ENCODE measurements at regions not wholly inside any gene's neighbourhood (a gene's known extent, or its start where the extent isn't known, plus 50 kb on each side); places are given as distances from the start of the nearest gene placed in this dataset.
"Not testable (repeated sequence)": the region's sequence is repeated elsewhere in the genome, so short reads cannot be mapped to it uniquely, and the experiment has no call there.

- TF ChIP-seq POLR2A (IDR thresholded peaks at IDR 0.05) (no peak), POLR2AphosphoS5 (IDR thresholded peaks at IDR 0.05) (no peak), EP300 (IDR thresholded peaks at IDR 0.05) (no peak)
- TF ChIP-seq, protein P1, sequence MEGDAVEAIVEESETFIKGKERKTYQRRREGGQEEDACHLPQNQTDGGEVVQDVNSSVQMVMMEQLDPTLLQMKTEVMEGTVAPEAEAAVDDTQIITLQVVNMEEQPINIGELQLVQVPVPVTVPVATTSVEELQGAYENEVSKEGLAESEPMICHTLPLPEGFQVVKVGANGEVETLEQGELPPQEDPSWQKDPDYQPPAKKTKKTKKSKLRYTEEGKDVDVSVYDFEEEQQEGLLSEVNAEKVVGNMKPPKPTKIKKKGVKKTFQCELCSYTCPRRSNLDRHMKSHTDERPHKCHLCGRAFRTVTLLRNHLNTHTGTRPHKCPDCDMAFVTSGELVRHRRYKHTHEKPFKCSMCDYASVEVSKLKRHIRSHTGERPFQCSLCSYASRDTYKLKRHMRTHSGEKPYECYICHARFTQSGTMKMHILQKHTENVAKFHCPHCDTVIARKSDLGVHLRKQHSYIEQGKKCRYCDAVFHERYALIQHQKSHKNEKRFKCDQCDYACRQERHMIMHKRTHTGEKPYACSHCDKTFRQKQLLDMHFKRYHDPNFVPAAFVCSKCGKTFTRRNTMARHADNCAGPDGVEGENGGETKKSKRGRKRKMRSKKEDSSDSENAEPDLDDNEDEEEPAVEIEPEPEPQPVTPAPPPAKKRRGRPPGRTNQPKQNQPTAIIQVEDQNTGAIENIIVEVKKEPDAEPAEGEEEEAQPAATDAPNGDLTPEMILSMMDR (IDR thresholded peaks at IDR 0.05): no peak
- WGBS, 2 donors (ENCODE audit: low coverage in 1 of 2): 63 to 94% methylated on average over 2 to 4 of the region's 4 CpGs
- Histone ChIP-seq H3K36me3 (no peaks in the 10 kb centered on the region), H3K4me1 (no peaks in the 10 kb centered on the region), H3K27me3 (no peaks in the 10 kb centered on the region), H3K27ac (no peak overlapping the region), H3K9me3 (peaks cover 0 to 4% (median 0%) of the 10 kb centered on the region in 3 donors), H3K4me3 (no peak overlapping the region)
- no peak for ATAC-seq
Observed at GRCh38 chr11:129546266-129546665, 170.6 kb downstream of the BARX2 start.

- 86% methylated on average over 1 of the region's 4 CpGs; no CpG with 5 or more reads in 1 of the 2 donors for WGBS, 2 donors (ENCODE audit: low coverage in 1 of 2)
- no peaks in the 10 kb centered on the region for H3K36me3 ChIP-seq
- no peak overlapping the region for H3K4me3 ChIP-seq
- no peak for TF ChIP-seq EP300 (IDR thresholded peaks at IDR 0.05)
- TF ChIP-seq POLR2A (IDR thresholded peaks at IDR 0.05): no peak
- TF ChIP-seq POLR2AphosphoS5 (IDR thresholded peaks at IDR 0.05): no peak
- peaks cover 0 to 27% (median 0%) of the 10 kb centered on the region in 3 donors for H3K9me3 ChIP-seq
- no peak for ATAC-seq
- no peak overlapping the region for H3K27ac ChIP-seq
- no peaks in the 10 kb centered on the region for H3K27me3 ChIP-seq
- no peaks in the 10 kb centered on the region for H3K4me1 ChIP-seq
Observed at GRCh38 chr11:129557421-129557820, 181.8 kb downstream of the BARX2 start.

DNA sequence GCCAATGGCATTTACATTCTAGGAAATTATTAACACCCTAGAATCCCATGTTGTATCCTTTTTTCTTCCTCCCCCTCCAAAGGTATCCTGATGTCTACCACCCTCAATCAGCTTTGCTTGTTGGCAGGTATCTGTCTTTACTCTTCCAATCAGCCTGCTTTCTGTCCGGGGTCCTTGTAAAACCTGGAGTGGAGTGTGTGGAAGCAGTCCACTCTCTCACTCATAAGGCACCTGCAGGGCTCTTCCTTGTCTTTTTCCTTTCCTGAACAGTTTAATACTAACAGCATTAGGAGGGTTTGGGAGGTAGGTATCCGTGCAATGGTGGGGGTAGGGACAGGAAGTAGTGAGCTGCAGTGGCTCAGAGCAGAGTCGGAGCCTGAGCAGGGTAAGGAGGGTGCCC, 193.4 kb downstream of the BARX2 start:
- peaks cover 0 to 33% (median 0%) of the 10 kb centered on the region in 3 donors for H3K9me3 ChIP-seq

GRCh38 chr11:129572667-129573066, 197.0 kb downstream of the BARX2 start:
- ATAC-seq, H3K27me3 ChIP-seq, H3K4me3 ChIP-seq, H3K27ac ChIP-seq, H3K36me3 ChIP-seq, H3K4me1 ChIP-seq: not testable (repeated sequence)
- WGBS, 2 donors (ENCODE audit: low coverage in 1 of 2): 91 to 92% methylated on average over 4 to 7 of the region's 8 CpGs
- H3K9me3 ChIP-seq: peaks cover 0 to 43% (median 0%) of the 10 kb centered on the region in 3 donors

More for the DNA sequence above, 193.4 kb downstream of the BARX2 start:
- Histone ChIP-seq H3K27ac (no peak overlapping the region), H3K4me1 (no peaks in the 10 kb centered on the region), H3K4me3 (no peak overlapping the region), H3K36me3 (no peaks in the 10 kb centered on the region), H3K27me3 (no peaks in the 10 kb centered on the region)
- TF ChIP-seq POLR2A (IDR thresholded peaks at IDR 0.05) (no peak), EP300 (IDR thresholded peaks at IDR 0.05) (no peak), POLR2AphosphoS5 (IDR thresholded peaks at IDR 0.05) (no peak)
- TF ChIP-seq, protein P1 (IDR thresholded peaks at IDR 0.05): no peak
- 78 to 89% methylated on average over 1 to 3 of the region's 3 CpGs for WGBS, 2 donors (ENCODE audit: low coverage in 1 of 2)
- no peak for ATAC-seq

DNA sequence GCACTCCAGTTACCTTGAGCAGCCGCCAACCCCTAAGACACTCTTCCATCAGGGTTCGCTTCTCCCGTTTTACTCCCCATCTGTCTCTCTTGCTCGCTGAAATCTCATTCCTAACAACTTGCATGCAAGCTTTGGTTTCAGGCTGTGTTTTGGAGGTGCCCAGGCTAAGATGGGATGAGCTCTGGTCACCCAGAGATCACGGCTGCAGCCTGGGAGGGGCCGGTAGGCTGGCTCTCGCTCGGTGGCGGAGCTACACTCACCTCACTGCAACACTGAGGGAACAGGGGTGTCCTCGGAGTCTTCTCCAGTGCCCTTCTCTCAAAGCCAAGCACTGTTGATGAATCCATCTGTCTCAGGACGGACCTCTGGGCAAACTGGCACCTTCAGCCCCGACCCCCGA, 197.5 kb downstream of the BARX2 start:
- Histone ChIP-seq H3K36me3 (no peaks in the 10 kb centered on the region), H3K9me3 (peaks cover 0 to 43% (median 0%) of the 10 kb centered on the region in 3 donors), H3K4me1 (no peaks in the 10 kb centered on the region), H3K4me3 (no peak overlapping the region), H3K27me3 (peaks cover 6% of the 10 kb centered on the region), H3K27ac (no peak overlapping the region)
- TF ChIP-seq, protein P1 (IDR thresholded peaks at IDR 0.05): no peak
- TF ChIP-seq POLR2A (IDR thresholded peaks at IDR 0.05) (no peak), EP300 (IDR thresholded peaks at IDR 0.05) (no peak), POLR2AphosphoS5 (IDR thresholded peaks at IDR 0.05) (no peak)
- no peak for ATAC-seq
- WGBS, 2 donors (ENCODE audit: low coverage in 1 of 2): 81 to 96% methylated on average over 4 to 7 of the region's 13 CpGs

DNA sequence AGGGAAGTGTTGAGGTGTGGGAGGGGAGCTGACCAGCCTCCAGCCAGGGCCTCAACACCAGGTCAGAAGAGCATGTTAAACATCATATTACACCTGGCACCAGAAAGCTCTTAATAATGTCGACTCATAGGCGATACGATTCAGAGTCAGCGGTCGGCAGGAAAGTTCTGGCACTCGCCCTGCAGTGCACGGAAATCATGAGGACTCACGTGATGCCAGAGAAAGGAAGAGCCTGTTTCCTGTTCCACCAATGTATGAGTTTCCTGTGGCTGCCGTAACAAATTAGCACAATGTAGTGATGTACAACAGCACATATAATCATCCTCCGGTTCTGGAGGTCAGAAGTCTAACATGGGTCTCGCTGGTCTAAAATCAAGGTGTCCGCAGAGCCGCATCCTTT, 198.8 kb downstream of the BARX2 start:
- Histone ChIP-seq H3K27ac (no peak overlapping the region), H3K27me3 (peaks cover 8% of the 10 kb centered on the region), H3K36me3 (no peaks in the 10 kb centered on the region), H3K4me1 (no peaks in the 10 kb centered on the region), H3K9me3 (peaks cover 0 to 36% (median 0%) of the 10 kb centered on the region in 3 donors), H3K4me3 (no peak overlapping the region)
- TF ChIP-seq EP300 (IDR thresholded peaks at IDR 0.05) (no peak), POLR2AphosphoS5 (IDR thresholded peaks at IDR 0.05) (no peak), POLR2A (IDR thresholded peaks at IDR 0.05) (no peak)
- TF ChIP-seq, protein P1 (IDR thresholded peaks at IDR 0.05): no peak
- no peak for ATAC-seq
- WGBS, 2 donors (ENCODE audit: low coverage in 1 of 2): 74 to 92% methylated on average over 10 to 13 of the region's 13 CpGs
